COLO829 (cell line): ENCODE measurements at regions not wholly inside any gene's neighbourhood (a gene's known extent, or its start where the extent isn't known, plus 50 kb on each side); places are given as distances from the start of the nearest gene placed in this dataset.

Source experiments
- DNase-seq: peaks from one replicate; pipeline ENCODE4 v3.0.0; 2012; ENCODE audit warnings: low spot score

GRCh38 chr7:18153183-18153748, 125.6 kb upstream of the PRPS1L1 start:
- DNase-seq: no peak

GRCh38 chr7:18154726-18155125, 127.1 kb upstream of the PRPS1L1 start:
- DNase-seq: no peak

GRCh38 chr7:18157233-18157632, 129.6 kb upstream of the PRPS1L1 start:
- peak; percentile 42 for DNase-seq

DNA sequence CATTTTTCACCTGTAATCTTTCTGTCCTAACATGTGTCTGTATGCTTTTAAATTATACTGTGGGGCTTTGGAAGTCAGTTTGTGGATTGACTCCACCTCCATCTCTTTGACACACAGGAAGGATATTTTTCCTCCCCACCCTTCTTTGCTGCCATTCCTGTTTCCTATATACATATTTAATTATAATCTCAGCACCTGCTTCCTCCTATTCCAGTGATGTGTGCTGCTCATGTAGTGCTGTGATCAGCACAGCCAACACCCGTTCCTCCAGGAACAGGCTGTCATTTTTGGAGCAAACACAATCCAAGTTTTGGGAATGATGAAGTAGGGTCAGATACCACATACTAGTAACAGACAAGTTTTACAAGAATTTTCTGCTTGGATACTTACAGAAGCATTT, 135.0 kb upstream of the PRPS1L1 start:
- DNase-seq: no peak

DNA sequence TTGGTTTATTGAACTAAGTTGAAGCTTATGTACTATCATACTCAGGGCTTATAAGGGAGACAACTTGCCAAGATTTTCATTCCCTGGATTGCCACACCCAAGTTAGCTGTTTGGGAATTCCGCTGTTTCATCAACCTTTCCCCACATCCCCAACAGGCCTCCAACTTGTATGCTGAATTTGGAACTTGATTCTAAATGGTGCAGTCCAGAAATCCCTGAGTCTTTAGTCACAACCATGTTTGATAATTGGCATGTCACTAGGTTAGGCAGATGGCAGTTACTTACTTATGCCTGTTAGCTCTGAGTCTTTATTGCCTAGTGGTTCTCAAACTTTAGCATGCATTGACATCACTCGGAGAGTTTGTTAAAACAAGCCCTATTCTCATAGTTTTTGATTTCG, 135.4 kb upstream of the PRPS1L1 start:
- DNase-seq: no peak

DNA sequence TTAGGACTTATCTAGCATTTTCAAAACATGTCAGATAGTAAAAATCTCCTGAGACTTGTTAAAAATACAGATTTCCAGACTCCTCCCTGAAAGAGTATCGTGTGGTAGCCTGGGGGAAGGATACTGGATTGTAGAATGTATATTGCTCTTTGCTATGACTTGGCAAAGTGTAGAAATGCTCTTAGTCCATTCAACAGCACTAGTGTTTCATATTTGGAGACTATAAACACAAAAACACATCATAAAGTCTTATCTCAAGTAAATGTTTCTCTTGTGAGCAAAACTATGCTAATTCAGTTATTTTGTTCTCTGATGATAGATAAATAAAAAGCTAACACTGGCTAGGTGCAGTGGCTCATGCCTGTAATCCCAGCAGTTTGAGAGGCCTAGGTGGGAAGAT, 137.5 kb upstream of the PRPS1L1 start:
- DNase-seq: no peak

GRCh38 chr7:18166002-18166401, 138.4 kb upstream of the PRPS1L1 start:
- no peak for DNase-seq

- DNase-seq: no peak
Observed at GRCh38 chr7:18167815-18168214, 140.2 kb upstream of the PRPS1L1 start.

- DNase-seq: no peak
Observed at GRCh38 chr7:18174996-18175395, 147.3 kb upstream of the PRPS1L1 start.

- DNase-seq: no peak
Observed at GRCh38 chr7:18175801-18176450, 148.3 kb upstream of the PRPS1L1 start.

GRCh38 chr7:18177129-18177814, 149.6 kb upstream of the PRPS1L1 start:
- no peak for DNase-seq

- DNase-seq: peak; percentile 34
Observed at GRCh38 chr7:18177815-18178660, 150.4 kb upstream of the PRPS1L1 start.

DNA sequence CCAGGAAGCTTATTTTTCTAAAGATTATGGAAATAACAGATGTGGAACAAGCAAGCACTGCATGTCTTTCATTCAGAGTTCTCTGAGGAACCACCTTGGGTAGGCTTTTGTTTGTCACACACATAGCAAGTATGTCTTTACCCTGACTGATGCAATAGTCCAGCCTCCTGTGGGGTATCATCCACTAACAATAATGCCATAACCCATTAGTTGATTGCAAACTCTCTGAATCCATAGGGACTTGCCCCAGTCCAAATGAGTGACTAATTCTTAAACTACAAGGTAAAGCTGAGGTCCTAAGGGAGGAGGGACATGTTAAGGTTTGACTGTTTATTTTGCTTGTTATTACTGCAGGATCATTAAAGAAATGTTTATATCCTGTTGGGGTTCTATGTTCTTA, 151.4 kb upstream of the PRPS1L1 start:
- no peak for DNase-seq

DNA sequence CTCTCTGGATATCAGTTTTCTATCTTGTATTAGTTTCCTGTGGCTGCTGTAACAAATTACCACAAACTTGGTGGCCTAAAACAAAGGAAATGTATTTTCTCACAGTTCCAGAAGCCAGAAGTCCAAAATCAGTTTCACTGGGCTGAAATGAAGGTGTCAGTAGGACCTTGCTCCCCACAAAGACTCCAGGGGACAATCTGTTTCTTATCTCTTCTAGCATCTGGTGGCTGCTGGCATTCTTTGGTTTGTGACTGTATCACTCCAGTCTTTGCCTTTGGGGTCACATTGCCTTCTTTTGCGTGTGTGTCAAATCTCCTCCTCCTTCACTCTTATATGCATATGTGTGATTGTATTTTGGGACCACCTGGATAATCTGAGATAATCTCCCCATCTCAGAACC, 153.0 kb upstream of the PRPS1L1 start:
- no peak for DNase-seq

DNA sequence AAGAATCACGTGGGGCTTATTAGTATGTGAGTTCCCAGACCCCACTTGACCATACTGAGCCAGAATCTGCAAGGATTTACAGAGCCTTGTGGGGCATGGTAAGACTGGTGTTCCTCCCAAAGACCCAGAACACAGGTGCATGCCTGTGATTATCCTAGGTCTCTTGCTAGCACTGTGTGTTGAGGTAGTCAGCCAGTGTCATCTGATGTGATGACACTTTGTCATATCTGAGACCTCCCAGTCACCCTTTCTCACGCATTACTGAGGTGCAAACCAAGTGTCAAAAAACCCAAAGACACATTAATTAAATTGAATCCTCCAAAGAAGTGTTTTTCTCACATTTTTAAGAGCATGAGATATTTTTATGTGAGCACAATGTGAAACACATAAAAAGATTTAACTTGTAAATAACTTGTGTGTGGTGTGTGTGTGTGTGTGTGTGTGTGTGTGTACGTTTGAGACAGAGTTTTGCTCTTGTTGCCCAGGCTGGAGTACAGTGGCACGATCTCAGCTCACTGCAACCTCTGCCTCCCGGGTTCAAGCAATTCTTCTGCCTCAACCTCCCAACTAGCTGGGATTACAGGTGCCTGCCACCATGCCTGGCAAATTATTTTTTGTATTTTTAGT, 162.0 kb upstream of the PRPS1L1 start:
- no peak for DNase-seq

GRCh38 chr7:18191341-18191740, 163.7 kb upstream of the PRPS1L1 start:
- DNase-seq: peak; percentile 19

DNA sequence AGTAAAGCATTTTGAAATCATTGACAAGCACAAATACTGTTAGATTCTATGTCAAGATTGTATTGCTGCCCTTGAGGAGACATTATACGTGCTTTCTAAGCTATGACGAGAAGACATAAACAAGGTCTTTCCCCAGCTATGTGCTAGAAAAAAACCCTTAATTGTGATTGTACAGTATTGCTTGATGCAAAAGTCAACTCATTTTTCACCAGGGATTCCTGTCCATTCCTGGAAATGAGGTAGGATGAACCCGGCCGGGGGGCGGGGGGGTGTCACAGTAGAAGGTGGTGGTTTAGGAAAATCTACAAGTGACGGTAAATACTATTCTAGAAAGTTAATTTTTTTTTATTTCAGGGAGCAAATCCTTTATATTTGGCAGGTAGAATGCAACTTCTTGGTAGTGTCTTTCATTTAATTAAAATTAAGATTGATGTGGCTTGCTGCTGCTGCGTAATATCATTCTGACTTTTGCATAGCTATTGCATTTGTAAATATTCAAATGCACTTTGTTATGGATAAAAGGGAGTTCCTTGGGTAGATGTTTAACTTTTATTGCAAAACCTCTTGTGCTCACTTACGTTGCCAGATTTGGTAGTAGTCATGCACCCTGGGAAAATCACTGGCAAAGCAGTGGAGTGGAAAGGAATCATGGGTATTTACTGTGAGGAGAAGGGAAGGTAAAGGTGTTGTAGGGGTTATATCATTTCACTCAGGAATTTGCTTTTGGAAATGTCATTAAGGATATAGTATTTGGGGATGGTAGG, 164.4 kb upstream of the PRPS1L1 start:
- DNase-seq: no peak

- DNase-seq: no peak
Observed at GRCh38 chr7:18194616-18195015, 167.0 kb upstream of the PRPS1L1 start.

- no peak for DNase-seq
Observed at GRCh38 chr7:18196638-18197037, 169.0 kb upstream of the PRPS1L1 start.

- DNase-seq: no peak
Observed at GRCh38 chr7:18198868-18199267, 171.2 kb upstream of the PRPS1L1 start.

DNA sequence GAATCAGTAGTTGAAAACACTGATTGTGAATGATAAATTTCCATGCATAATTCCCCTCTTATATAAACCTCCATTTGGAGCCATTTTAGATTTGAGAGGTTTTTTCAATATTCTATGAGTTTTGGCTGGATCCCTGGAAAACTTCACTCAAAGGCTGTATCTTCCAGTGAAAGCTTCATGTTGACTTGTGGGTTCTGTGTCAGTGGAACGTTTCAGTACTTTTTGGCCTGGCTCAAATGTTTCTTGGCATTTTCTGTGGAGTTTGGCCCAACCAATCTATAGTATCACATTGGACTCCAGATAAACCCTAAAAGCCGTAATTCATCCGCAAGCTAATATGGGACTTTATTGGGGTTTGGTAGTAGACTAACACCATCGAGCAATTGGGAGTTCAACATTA, 172.6 kb upstream of the PRPS1L1 start:
- no peak for DNase-seq

DNA sequence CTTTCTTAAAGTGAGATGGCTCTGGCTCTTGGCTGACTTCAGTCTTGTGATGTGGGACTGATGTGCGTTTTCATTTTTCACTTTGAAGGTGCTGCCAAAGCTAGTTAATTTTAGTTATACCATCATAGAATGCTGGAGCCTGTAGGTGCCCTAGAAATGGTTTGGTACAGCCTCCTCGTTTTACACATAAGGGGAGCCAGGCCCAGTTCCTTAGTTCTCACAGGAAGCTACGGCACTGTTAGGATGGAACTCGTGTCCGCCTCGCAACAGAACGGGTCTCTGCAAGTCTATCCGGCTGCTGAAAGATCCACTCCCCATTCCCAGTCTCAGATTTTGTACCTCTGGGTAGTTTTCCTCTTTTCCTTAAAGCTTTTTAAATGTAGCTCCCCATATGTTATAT, 173.2 kb upstream of the PRPS1L1 start:
- DNase-seq: no peak
